Tibial nerve (tissue), 4 donors: ENCODE measurements at regions not wholly inside any gene's neighbourhood (a gene's known extent, or its start where the extent isn't known, plus 50 kb on each side); places are given as distances from the start of the nearest gene placed in this dataset.

Experiments
- DNase-seq, 2 donors: peaks; one replicate each; pipeline ENCODE4 v3.0.0-alpha.2; 2019; ENCODE audit warnings: low spot score in 2 of 2
- H3K27ac ChIP-seq, 4 donors: fragments of 200-600 bp; sonication (generic) in 3 of 4; one replicate each; pipeline ENCODE4 v1.5.1; 2017 to 2019; ENCODE audit warnings: mild to moderate bottlenecking in 1 of 4
- H3K27me3 ChIP-seq, 2 donors: fragments of 200-600 bp; sonication (generic) in 1 of 2; one replicate each; pipeline versions ENCODE4 v1.5.1 to v1.6.0; 2017 to 2019
- H3K36me3 ChIP-seq, 3 donors: fragments of 200-600 bp; sonication (generic); one replicate each; pipeline ENCODE4 v1.5.1; 2018 to 2019
- H3K4me1 ChIP-seq, 4 donors: fragments of 200-600 bp; sonication (generic) in 3 of 4; one replicate each; pipeline ENCODE4 v1.5.1; 2017 to 2019
- H3K4me3 ChIP-seq, 4 donors: fragments of 200-600 bp; sonication (generic) in 3 of 4; one replicate each; pipeline ENCODE4 v1.5.1; 2017 to 2019; ENCODE audit warnings: mild to moderate bottlenecking in 1 of 4, moderate library complexity in 1 of 4
- H3K9me3 ChIP-seq, 4 donors: fragments of 200-600 bp; sonication (generic) in 3 of 4; one replicate each; pipeline ENCODE4 v1.5.1; 2017 to 2019
- EP300 ChIP-seq, 2 donors: sonication (generic); formaldehyde crosslinking; IDR thresholded peaks; one replicate each; pipeline ENCODE4 v1.6.1; 2017; ENCODE audit warnings: antibody characterized with exemption in 2 of 2, mild to moderate bottlenecking in 1 of 2
- POLR2A ChIP-seq, 2 donors: fragments of 450-650 bp; IDR thresholded peaks; one replicate each; pipeline ENCODE4 v1.6.1; 2017; ENCODE audit warnings: antibody characterized with exemption in 2 of 2, mild to moderate bottlenecking in 2 of 2, moderate library complexity in 2 of 2
- WGBS, 2 donors: methylation state at CpG; one replicate each; pipeline ENCODE4 v1.1.5; 2018; 5-methylcytosine and 5-hydroxymethylcytosine counted together
- TF ChIP-seq, protein P1 (sequence below), 5 experiments: fragments of 200-600 bp in 3 of 5; fragments of 450-650 bp in 2 of 5; sonication (generic) in 3 of 5; IDR thresholded peaks; one replicate each; pipeline ENCODE4 v1.5.1; 2016 to 2019; ENCODE audit warnings: antibody characterized with exemption in 5 of 5, mild to moderate bottlenecking in 3 of 5, moderate library complexity in 2 of 5

GRCh38 chr2:122077771-122078170 is 322.3 kb downstream of the TSN start:
- TF ChIP-seq, protein P1, sequence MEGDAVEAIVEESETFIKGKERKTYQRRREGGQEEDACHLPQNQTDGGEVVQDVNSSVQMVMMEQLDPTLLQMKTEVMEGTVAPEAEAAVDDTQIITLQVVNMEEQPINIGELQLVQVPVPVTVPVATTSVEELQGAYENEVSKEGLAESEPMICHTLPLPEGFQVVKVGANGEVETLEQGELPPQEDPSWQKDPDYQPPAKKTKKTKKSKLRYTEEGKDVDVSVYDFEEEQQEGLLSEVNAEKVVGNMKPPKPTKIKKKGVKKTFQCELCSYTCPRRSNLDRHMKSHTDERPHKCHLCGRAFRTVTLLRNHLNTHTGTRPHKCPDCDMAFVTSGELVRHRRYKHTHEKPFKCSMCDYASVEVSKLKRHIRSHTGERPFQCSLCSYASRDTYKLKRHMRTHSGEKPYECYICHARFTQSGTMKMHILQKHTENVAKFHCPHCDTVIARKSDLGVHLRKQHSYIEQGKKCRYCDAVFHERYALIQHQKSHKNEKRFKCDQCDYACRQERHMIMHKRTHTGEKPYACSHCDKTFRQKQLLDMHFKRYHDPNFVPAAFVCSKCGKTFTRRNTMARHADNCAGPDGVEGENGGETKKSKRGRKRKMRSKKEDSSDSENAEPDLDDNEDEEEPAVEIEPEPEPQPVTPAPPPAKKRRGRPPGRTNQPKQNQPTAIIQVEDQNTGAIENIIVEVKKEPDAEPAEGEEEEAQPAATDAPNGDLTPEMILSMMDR (IDR thresholded peaks at IDR 0.05), result no peak
- TF ChIP-seq EP300 (IDR thresholded peaks at IDR 0.05), result no peak
- no peak for TF ChIP-seq POLR2A (IDR thresholded peaks at IDR 0.05)
- H3K4me1 ChIP-seq, result no peaks in the 10 kb centered on the region

DNA sequence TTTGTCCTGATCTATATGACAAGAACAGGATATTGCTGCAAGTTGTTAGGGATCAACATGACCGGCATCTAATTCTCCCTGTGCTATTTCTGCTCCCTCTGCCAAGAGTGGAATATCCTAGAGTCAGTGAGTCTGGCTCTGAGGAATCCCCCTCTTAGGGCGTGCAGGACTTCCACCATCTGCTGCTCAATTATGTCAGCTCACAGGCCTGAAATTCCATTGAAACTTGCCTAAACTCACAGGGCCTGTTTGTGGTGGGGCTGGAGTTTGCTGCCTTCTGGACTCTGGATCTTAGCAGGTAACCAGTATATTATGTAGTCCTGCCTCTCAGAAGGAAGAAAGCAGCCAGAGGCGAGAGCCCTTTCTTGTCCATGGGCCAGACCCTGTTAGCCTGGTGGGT is 323.0 kb downstream of the TSN start:
- WGBS, 2 donors, result 69 to 77% methylated on average over 3 of the region's 3 CpGs
- Histone ChIP-seq H3K9me3 (no peaks in the 10 kb centered on the region), H3K4me1 (no peaks in the 10 kb centered on the region), H3K27ac (no peak overlapping the region), H3K27me3 (no peaks in the 10 kb centered on the region), H3K36me3 (no peaks in the 10 kb centered on the region), H3K4me3 (no peak overlapping the region)
- DNase-seq, result no peak
- TF ChIP-seq, protein P1 (IDR thresholded peaks at IDR 0.05), result no peak
- TF ChIP-seq EP300 (IDR thresholded peaks at IDR 0.05) (no peak), POLR2A (IDR thresholded peaks at IDR 0.05) (no peak)

More at GRCh38 chr2:122077771-122078170, 322.3 kb downstream of the TSN start:
- Histone ChIP-seq H3K27me3 (no peaks in the 10 kb centered on the region), H3K27ac (no peak overlapping the region), H3K9me3 (no peaks in the 10 kb centered on the region), H3K4me3 (no peak overlapping the region), H3K36me3 (no peaks in the 10 kb centered on the region)
- DNase-seq, result no peak
- WGBS, 2 donors, result 89 to 93% methylated on average over 4 of the region's 4 CpGs

DNA sequence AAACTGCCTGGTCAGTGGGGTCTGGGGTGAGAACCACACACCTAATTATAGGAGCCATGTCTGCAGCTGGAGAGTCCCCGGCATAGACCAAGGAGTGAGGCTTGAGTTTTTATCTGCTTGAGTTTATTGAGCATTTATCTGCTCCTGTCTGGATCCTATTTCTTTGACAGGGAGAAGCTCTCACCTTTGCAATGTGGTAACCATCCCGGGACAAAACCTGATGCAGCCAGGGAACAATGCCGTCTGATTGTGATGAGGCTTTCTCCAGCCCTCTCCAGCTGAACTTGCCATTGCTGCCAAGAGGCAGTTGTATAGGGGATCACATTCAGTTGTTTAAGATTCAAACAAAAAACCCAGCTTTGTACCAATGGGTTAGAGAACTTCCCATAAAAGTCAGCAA is 324.4 kb downstream of the TSN start:
- WGBS, 2 donors, result 86 to 88% methylated on average over 3 of the region's 3 CpGs
- H3K27me3 ChIP-seq, result no peaks in the 10 kb centered on the region
- TF ChIP-seq, protein P1 (IDR thresholded peaks at IDR 0.05), result no peak
- TF ChIP-seq EP300 (IDR thresholded peaks at IDR 0.05) (no peak), POLR2A (IDR thresholded peaks at IDR 0.05) (no peak)
- no peaks in the 10 kb centered on the region for H3K9me3 ChIP-seq
- H3K4me3 ChIP-seq, result no peak overlapping the region
- no peak overlapping the region for H3K27ac ChIP-seq
- no peaks in the 10 kb centered on the region for H3K4me1 ChIP-seq
- H3K36me3 ChIP-seq, result no peaks in the 10 kb centered on the region
- no peak for DNase-seq

DNA sequence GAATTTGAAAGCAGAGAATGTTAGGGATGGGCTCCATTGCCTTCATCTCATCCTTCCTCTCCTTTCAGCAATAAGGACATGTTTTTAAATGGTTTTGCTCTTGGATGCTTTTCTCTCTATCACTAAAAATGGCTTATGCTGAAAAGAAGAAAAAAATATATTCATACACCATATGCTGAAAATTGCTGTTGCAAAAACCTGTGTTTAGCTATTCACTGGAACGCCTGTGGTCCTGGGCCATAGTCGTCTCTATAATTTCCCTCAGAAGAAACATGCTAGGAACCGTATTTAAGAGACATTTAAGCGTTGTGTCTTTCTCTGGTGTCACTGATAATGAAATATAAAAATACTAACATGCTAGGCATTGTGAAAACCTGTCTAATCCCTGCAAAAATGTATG is 324.9 kb downstream of the TSN start:
- 89 to 93% methylated on average over 4 of the region's 4 CpGs for WGBS, 2 donors
- H3K9me3 ChIP-seq, result no peaks in the 10 kb centered on the region
- H3K4me3 ChIP-seq, result no peak overlapping the region
- no peak overlapping the region for H3K27ac ChIP-seq
- no peaks in the 10 kb centered on the region for H3K27me3 ChIP-seq
- no peaks in the 10 kb centered on the region for H3K36me3 ChIP-seq
- TF ChIP-seq POLR2A (IDR thresholded peaks at IDR 0.05) (no peak), EP300 (IDR thresholded peaks at IDR 0.05) (no peak)
- TF ChIP-seq, protein P1 (IDR thresholded peaks at IDR 0.05), result no peak
- no peaks in the 10 kb centered on the region for H3K4me1 ChIP-seq
- DNase-seq, result no peak

DNA sequence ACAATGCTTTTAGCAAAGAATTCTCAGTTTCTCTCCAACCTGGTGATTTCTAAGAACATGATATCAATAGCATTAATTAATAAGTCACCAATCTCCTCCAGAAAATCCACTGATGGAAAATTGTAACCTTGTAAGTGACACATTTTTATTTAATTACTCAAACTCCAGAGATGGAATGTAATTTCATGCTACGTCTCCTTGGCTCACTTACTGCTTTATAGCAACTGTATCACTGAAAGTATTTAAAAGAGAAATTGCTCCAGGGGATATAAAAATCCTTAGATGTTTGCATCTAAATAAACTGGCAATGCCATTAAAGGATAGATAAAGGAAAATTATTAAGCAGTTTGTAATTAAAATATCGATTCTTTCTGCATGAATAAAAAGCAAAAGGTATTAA is 325.4 kb downstream of the TSN start:
- no peak overlapping the region for H3K4me3 ChIP-seq
- WGBS, 2 donors, result 76 to 83% methylated on average over 2 of the region's 2 CpGs
- TF ChIP-seq POLR2A (IDR thresholded peaks at IDR 0.05) (no peak), EP300 (IDR thresholded peaks at IDR 0.05) (no peak)
- TF ChIP-seq, protein P1 (IDR thresholded peaks at IDR 0.05), result no peak
- no peaks in the 10 kb centered on the region for H3K9me3 ChIP-seq
- no peaks in the 10 kb centered on the region for H3K4me1 ChIP-seq
- no peak for DNase-seq
- H3K27ac ChIP-seq, result no peak overlapping the region
- H3K27me3 ChIP-seq, result no peaks in the 10 kb centered on the region
- H3K36me3 ChIP-seq, result no peaks in the 10 kb centered on the region
